HG03066 (cell line): ENCODE measurements at regions not wholly inside any gene's neighbourhood (a gene's known extent, or its start where the extent isn't known, plus 50 kb on each side); places are given as distances from the start of the nearest gene placed in this dataset.

ENCODE experiments used
- ATAC-seq: cut with Tn5 transposase; IDR thresholded peaks from one replicate; pipeline ENCODE4 v1.9.1; 2021; ENCODE audit warnings: low read depth; ENCODE audit not compliant: unreplicated experiment

DNA sequence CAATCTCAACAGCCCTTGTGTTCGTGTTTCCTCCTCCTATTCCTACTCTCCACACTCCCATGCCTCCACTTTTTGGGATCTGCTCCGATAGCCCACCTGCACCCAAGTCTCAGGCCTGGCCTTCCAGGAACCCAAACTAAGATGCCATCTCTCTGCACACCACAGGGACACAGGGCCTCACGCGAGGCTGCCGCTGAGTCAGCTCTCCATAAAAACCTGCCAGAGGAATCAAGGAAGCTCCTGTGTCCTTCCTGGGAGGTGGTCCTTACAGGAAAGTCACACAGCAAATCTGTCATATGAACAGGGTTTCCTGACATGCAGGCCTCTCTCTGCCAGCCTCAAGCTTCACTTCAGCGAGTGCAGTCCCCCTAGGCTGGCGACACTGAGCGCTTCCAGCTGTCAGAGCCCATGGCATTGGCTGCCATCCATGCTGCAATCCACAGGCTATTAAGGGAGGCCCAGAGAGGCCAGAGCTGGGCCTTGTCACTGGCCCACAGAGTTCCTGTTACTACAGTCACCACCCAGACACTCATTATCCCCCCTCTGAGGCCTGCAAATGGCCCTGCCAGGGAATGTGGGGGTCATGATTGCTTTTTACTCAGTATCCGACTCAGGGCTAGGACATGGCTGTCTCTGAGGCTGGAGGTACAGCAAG, 151.4 kb downstream of the OAT start:
- ATAC-seq = no peak

DNA sequence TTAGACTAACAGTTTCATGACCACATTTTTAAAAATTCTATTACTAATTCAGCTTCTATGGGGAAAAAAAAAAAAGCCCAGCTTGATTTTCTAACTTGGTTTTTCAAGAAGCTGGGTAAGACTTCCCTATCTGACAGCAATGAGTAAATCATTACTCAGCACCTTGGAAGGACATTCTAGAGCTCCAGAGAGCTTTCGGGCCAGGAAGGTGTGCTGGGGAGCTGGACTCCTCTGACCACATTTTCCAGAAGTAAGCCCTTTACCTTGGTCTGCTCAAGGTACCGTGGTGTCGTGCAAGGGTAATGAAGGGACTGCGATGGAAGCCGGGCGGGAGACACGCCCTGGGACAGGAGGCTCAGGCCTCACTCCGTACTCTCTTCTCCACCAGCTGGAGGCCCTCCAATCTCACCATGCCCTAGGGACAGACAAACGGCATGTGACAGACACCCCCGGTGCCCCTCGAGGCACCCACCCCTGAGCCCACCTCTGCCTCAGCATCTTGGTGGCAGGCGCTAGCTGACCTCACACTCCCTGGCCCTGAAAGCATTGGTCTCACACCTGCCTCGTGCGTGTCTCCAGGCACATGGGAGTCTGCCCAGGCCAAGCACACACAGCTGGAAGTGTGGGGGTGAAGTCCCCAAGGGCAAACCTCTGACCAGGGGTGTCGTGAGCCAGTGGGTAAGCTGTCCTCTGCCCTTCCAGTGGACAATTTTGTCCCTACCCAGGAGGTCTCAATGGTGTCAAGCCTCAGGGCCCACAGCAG, 152.1 kb downstream of the OAT start:
- no peak for ATAC-seq

DNA sequence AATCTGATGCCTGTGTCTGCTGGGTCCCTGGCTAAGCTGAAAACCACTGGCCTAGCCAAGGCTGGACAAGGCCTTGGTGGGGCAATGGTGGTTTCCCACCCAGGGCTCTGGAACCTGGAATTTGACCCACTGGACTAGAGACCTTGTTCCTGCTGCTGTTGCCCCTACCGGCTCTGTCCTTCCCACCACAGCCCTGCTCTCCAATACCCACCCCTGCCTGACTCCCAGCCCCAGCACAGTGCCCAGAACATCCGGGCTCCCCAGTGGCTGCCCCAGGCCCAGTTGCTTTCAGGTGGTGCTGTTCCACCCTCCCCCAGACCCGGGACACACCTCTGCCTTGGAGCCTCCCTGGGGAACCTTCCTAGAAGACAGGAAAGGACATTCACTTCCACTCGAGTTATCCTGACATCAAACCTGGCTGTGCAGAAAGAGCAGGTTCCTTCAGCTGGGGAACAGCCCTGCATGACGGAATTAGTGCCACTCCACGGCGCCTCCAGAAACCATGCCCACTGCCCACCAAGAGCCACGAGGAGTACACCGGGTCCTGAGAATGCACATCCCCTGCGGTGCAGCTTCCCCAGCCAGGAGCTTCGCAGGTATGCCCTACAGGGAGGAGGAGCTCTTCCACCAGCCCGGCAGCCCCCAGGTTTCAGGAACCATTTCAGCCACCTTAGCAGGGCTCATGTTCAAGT, 152.8 kb downstream of the OAT start:
- ATAC-seq = no peak

DNA sequence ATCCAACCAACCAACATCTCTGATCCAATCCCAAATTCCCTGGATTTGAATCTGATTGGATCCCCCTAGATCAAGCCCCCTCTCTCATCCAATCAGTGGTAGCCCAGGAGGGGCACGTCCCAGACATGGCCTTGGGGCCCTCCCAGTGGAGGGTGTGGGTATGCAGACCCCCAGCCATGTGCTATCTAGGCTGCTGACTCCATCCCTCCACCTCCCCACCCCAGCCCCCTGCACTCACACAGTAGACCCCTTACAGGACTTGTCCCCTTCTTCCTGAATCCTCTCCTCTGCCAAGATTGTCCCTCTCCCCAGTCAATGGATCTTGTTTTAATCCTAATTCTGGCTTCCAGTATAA, 153.4 kb downstream of the OAT start:
- no peak for ATAC-seq

DNA sequence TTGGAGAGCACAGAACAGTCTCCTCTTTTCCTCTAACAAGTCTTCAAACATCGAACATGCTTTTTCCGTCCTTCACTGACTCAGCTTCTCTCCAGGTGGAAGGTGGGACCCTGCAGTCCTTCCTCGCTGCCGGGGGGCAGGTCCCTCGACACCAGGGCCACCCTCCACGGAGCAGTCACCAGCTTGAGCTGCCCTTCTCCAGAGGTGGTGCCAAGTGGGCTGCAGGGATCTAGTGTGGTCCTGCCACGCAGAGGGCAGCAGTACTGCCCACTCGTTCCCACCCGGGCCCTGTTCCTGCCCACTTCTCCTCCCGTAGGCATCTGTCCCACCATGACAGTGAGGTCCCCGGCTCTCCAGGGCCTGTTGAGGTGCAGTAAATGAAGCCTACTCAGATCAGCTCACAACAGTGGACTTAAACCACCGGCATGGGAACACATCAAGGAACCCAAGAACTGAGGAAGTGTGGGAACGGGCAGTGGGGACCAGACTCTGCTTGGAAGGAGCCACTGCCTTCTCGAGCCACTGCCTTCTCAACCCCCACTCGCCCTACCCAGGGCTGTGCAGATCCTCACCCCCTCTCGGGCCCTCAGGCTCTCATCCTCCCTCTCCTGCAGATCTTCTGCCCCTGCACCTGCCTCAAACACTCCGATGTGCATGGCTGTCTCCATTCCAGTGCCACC, 153.9 kb downstream of the OAT start:
- no peak for ATAC-seq

DNA sequence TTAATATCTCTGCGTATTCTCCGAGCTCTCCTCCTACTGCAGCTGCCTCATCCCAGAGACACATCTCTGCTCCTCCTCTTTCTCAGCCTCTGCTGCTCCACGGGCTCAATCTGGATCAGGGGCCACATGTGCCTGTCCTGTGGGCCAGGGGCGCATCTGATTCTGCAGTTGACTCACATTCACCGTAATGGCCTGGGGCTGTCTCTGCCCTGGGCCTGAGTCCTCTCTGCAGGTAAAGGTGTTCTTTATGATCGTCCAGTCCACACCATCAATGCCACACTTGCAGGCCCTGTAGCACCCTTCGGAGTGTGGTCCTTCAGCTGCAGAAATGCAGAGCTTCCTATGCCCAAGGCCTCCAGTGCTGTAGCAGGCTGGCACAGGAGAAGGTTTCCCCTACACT, 154.5 kb downstream of the OAT start:
- ATAC-seq = no peak

DNA sequence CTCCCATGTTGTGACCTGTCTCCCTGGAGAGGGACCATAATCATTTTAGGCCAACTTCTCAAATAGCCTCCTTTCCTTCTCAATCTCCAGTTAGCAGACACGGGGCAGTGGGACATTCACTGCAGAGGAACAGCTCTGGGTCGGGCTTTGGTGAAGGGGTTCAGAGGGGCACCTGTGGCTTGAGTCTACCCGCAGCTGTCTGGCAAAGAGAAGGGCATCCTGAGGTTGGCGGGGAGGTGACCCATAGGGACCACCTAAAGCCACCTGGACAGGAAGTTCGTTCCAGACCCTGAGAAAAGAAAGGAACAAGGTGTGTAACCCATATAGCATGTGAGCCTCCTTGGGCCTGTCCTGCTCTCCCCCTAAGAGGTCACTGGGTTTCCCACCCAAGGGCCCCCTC, 155.0 kb downstream of the OAT start:
- ATAC-seq = no peak

DNA sequence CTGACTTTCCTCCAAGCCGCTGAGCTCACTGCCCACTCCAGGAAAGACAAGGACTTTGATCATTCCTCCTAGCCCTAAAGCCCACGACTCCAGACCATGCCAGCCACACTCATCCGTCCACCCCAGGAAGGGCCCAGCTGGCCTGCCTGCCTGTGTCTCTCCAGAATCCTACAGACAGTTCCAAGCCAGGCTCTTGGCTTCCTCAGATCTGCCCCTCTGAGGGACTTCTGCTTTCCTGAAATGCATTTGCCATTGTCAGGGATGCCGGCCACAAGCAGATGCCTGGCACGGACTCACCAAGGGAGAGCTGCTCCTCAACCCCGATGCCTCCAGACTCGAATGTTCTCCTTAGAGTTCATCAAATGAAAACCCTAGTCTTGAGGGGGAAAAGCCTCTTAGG, 155.8 kb downstream of the OAT start:
- ATAC-seq = no peak

DNA sequence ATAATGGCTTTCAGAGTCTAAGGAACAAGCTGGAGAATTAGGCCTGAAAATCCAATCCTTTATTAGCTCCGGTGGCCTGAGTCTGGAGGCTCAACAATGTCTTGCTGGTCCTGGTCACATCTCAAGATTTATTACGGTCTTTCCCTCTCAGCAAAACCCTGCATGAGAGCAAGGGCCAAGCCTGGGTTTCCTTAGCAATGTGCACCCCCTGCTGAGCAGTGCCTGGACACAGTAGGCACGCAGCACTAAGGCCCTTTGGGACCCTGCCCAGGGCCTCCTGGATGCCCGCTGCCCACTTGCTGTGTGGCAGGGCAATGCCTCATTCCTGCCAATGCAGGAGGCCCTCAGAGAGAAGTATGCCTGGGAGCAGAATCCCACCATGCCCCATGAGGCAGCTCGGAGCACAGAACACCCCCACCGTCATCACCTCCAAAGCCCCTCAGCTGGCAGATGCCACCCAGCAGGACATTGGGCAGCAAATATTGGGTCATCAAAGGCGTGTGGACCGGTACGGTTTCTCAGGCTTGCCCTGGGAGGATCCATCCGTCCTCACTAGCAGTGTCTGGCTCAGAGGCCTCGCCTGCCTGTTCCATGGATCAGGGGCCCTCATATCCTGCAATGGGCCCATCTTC, 156.4 kb downstream of the OAT start:
- ATAC-seq = no peak

DNA sequence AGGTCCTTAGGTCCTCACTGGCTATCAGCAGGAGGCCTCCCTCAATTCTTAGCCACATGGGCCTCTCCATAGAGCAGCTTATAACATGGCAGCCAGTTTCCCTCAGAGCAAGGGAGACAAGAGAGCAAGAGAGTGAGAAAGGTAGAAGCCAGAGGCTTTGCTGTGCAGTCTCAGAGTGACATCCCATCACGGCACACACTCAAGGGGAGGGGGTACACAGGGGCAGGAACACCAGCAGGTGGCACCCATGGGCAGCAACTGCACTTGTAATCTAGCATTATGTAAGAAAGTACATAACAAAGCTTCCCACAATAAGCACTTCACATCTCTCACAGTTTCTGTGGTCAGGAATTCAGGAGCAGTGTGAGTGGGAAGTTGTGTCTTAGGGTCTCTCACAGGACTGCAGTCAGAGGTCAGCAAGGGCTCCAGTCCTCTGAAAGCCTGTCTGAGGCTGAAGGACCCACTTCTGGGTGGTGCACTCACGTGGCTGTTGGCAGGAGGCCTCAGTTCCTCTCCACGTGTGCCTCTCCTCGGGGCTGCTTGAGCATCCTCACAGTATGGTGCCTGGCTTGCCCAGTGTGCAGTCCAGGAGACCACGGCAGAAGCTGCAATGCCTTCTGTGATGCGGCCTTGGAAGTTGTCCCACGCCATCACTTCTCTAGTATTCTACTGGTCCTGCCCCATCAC, 159.4 kb downstream of the OAT start:
- no peak for ATAC-seq

DNA sequence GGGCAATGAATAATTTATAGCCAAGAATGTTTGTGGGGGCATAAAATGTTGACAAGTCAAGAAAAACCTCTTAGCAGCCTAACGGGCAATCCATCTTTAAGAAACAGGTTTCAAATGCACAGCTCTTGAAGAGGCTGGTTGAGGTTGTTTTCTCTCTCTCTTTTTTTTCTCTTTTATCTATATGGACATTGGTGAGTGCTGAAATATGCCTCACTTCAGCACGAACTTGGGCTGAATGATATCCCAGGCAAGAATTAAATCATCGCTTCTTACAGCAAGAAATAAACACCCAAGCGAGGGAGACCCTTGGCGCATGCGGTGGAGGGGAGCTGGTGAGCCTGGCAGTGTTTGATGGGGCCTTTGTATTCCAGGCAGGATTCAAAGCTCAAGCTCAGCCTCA, 160.9 kb downstream of the OAT start:
- no peak for ATAC-seq

DNA sequence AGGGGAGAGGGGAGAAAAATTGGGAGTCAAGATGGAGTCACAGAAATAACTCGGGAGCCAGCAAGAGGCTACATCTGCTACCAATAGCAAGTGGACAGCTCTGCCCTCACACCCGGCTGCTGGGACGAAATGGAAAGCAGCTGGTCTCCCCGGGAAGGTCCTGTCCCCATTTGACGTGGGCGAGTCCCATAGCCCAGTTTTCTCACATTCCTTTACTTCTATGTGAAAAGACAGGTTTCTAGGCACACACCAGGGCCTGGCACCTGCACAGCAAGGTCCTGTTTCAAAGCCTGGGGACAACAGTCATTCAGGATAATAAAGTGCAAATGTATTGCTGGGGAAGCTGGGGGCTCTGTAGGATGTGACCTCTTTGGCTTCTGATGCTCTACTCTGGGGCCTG, 162.6 kb downstream of the OAT start:
- ATAC-seq = no peak

DNA sequence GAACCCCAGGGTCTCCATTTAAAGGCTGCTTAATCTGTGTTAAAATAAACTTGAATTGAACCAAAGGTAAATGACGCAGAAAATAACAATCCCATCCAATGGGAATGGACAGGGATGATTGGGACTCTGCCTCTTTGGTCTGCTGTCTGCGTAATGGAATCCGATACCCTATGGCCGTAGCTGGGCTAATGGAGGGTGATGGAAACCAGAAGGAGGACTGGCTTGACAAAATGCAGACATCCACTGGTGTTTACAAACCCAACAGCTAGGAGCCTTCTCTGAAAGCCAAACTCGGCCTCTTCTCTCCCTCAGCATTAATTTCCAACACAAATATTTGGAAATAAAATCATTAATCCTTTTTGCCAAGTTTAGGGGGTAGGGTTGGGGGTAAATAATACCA, 162.2 kb upstream of the CHST15 start:
- ATAC-seq = no peak

DNA sequence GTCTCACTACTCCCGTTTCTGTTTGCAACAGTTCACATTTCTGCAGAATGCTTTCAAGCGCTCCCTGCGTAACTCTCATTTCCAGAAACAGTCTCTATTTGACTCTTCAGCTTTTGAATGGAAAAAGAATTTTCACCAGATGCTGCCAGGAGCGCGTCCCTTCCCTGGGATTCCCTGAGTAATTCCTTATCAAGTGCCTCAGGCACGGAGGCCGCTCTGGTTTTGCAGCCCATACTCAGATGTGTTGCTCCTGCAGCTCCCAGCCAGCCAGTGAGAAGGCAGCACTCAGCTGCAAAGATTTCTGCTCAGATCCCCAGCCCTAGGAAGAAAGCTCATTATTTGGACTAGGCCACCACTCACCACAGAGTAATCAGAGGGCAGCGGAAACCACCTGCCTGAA, 161.1 kb upstream of the CHST15 start:
- ATAC-seq = no peak

DNA sequence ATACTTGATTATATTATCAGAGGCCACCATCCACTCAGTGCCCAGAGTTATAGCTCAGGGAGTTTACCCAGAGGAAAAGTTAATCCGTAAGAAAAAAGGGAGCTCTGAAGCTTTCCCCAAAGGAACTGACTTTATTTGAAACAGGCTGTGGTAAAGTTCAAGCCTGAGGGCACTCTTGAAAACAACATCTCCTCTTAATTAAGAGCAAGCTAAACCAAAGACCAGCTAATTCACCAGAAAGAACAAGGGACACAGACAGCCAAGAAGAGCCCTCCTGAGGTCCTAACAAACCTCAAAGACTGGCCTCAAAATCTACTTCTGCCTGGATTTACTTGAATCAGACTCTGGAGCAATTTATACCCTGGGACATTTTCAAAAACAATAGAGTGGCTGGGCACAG, 159.6 kb upstream of the CHST15 start:
- ATAC-seq = no peak

DNA sequence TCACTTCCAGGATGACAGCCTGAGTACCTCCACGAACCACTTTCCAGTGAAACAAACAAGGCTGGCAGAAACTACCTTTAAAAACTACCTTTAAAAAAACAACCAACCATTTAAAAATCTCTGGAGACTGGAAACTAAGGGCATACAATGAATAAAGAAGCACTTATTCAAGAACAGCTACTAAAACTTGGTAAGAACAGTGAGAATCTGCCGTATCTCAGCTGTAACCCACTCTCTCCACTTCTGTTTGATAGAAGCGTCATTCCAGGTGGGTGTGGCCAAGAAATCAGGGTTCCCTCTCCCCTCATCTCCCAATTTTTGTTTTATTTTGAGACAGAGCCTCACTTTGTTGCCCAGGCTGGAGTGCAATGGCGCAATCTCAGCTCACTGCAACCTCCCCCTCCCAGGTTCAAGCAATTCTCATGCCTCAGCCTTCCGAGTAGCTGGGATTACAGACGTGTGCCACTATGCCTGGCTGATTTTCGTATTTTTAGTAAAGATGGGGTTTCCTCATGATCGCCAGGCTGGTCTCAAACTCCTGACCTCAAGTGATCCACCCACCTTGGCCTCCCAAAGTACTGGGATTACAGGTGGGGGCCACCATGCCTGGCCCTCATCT, 158.8 kb upstream of the CHST15 start:
- ATAC-seq = no peak

DNA sequence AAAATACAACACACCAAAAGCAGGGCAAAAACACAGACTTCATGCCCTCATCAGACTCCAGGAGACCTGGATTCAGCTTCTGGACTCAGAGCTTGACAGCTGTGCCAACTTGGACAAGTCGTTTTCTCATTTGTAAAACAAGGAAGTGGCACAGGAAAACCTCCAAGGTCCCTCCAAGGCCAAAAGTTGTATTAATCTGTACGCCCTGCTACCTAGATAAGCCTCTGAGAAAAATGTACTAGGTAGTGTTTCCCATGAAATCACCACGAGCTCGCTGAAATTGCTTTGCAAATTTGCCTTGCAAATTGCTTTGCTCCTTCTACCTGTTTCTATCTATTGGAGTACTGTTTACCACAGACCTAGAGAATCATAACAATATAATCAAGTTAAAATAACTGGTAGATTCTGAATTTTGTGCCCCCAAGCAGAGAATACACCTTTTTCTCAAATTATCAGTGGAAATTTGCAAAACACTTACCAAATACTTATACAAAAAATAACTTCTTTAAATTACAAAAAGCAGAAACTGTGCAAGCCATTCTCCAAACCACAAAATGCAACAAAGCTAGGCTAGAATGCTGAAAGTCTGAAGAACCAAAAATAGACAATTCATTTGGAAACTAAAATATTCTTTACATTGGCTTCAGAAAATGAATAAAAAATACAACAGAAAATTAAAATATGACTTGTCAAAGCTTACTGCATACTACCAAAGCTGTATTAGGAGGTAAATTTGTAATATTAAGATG, 158.1 kb upstream of the CHST15 start:
- no peak for ATAC-seq

DNA sequence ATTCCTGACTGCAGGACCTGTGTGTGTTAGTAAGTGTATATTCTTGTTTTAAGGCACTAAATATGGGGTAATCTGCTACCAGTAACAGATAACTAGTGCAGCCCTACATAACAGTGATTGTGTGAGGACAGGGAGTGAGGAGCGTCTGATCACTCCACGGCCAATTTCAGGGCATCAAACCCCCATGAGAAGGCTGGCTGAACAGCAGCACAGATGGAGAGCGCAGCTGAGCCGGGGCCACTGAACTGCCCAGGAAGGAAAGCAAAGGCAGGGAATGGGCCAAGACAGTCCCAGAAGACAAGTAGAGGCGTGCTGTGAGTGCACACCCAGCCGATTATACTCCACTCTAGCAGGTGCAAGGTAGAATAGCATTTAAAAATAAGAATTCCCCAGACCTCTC, 157.1 kb upstream of the CHST15 start:
- no peak for ATAC-seq

DNA sequence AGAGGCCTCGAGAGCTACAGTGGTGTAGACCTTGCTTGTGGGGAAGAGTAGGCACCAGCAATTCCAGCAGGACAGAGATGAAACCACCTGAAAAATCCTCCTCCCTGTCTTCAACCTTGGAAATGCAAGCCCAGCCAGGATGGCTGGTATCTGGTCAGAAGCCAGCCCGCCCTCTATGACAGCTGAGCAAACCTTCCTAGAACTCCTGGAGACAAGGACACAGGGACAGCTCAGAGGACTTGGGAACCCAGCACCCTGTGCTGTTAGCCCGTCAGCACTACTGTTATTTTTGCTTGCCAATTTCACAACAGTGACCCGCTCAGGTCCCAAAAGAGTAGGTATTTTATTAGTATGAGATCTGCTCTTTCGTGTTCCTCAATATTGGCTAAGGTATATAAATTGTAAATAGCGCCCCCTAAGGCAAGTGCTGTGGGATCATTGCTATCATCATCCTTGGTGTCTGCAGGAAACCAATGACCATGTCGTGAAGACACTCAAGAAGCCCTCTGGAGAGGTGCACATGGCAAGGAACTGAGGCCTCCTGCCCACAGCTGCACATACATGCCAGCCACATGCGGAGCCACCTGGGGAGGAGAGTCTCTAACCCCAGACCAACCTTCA, 156.5 kb upstream of the CHST15 start:
- no peak for ATAC-seq
